Esophagus muscularis mucosa (tissue), 4 donors: ENCODE measurements at regions not wholly inside any gene's neighbourhood (a gene's known extent, or its start where the extent isn't known, plus 50 kb on each side); places are given as distances from the start of the nearest gene placed in this dataset.

Source experiments
- CTCF ChIP-seq, 3 experiments: fragments of 200-600 bp in 2 of 3; fragments of 450-650 bp in 1 of 3; sonication (generic) in 2 of 3; IDR thresholded peaks; one replicate each; pipeline ENCODE4 v1.5.1; 2017 to 2019; ENCODE audit warnings: antibody characterized with exemption in 3 of 3, mild to moderate bottlenecking in 2 of 3, moderate library complexity in 1 of 3
- EP300 ChIP-seq: sonication (generic); formaldehyde crosslinking; IDR thresholded peaks from one replicate; pipeline ENCODE4 v1.6.1; 2017; ENCODE audit warnings: antibody characterized with exemption
- POLR2A ChIP-seq: fragments of 450-650 bp; IDR thresholded peaks from one replicate; pipeline ENCODE4 v1.6.1; 2017; ENCODE audit warnings: antibody characterized with exemption, moderate library complexity, mild to moderate bottlenecking, low read depth
- POLR2AphosphoS5 ChIP-seq, 2 donors: sonication (generic); formaldehyde crosslinking; IDR thresholded peaks; one replicate each; pipeline ENCODE4 v1.6.1; 2017; ENCODE audit warnings: antibody characterized with exemption in 2 of 2

- TF ChIP-seq POLR2A (no peak), CTCF (IDR thresholded peaks at IDR 0.05) (no peak), EP300 (no peak), POLR2AphosphoS5 (IDR thresholded peaks at IDR 0.05) (no peak)
These were observed 99.1 kb downstream of the ARL4A start for GRCh38 chr7:12786494-12786893.
